ENCODE measurements at regions not wholly inside any gene's neighbourhood (a gene's known extent, or its start where the extent isn't known, plus 50 kb on each side); places are given as distances from the start of the nearest gene placed in this dataset.

DNA sequence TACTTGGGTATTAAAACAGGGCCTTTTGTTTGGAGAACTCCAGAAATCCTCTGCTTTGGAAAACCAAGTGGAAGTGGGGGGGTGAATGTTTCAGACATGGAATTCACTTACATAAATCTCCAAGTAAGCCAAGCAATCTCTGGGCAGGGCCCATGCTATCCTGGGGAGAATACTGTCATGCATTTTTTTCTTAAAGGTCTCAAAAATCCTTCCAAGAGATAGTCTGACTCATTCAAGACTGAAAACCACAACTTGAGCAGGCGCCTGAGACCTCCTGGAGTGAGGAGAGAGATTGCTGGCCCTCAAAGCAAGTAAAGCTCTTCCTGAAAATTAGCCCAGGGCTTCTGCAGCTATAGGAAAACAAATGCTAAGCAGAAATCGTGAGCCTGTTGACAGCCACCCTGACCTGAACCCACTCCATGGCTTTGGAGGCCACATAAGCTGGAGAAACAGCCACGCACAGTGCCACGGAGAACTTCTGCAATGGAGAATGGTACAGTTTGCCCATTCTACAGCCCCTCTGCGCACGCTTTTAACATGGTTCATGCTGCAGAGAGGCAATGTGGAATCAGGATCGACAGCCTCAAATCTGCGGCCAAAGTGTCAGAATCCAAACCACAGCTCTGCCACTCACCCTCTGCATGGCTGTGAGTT is 203.1 kb upstream of the AUTS2 start:
- TF ChIP-seq, protein P1, sequence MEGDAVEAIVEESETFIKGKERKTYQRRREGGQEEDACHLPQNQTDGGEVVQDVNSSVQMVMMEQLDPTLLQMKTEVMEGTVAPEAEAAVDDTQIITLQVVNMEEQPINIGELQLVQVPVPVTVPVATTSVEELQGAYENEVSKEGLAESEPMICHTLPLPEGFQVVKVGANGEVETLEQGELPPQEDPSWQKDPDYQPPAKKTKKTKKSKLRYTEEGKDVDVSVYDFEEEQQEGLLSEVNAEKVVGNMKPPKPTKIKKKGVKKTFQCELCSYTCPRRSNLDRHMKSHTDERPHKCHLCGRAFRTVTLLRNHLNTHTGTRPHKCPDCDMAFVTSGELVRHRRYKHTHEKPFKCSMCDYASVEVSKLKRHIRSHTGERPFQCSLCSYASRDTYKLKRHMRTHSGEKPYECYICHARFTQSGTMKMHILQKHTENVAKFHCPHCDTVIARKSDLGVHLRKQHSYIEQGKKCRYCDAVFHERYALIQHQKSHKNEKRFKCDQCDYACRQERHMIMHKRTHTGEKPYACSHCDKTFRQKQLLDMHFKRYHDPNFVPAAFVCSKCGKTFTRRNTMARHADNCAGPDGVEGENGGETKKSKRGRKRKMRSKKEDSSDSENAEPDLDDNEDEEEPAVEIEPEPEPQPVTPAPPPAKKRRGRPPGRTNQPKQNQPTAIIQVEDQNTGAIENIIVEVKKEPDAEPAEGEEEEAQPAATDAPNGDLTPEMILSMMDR (IDR thresholded peaks at IDR 0.05), result no peak
- TF ChIP-seq EP300 (IDR thresholded peaks at IDR 0.05) (no peak), POLR2AphosphoS5 (IDR thresholded peaks at IDR 0.05) (no peak)
